K562 (cell line): ENCODE measurements at regions not wholly inside any gene's neighbourhood (a gene's known extent, or its start where the extent isn't known, plus 50 kb on each side); places are given as distances from the start of the nearest gene placed in this dataset.

Experiments used
- ATAC-seq: fragments of 200-7000 bp; cut with Tn5 transposase; 3 replicates; pipeline ENCODE4 v1.9.1; 2020; ENCODE audit warnings: moderate library complexity
- BruUV-seq: library from RNA; stranded (reverse); fragments of 400-500 nt; replicated peaks from 2 replicates; lab custom pipeline; 2021; lab: Mats Ljungman, UMichigan
- CTCF ChIA-PET: fragments of 300-600 bp; formaldehyde crosslinking; extraction: SDS; loops from one replicate; lab custom pipeline; 2021; ENCODE audit warnings: low intra/inter-chr PET ratio; lab: Yijun Ruan, JAX
- POLR2A ChIA-PET: fragments of 300-600, 350-650 bp; sonication (Branson Sonifier 250); formaldehyde crosslinking; extraction: SDS; loops from one replicate; lab custom pipeline; 2021; ENCODE audit warnings: antibody characterized with exemption, inconsistent platforms; lab: Yijun Ruan, JAX
- DNase-seq, 4 experiments: peaks; one replicate each; pipeline versions ENCODE4 v3.0.0 to v3.0.0-alpha.2; 2011 to 2018; ENCODE audit warnings: low spot score in 3 of 4, mixed read lengths in 3 of 4; ENCODE audit errors: extremely low read depth in 1 of 4
- FAIRE-seq: peaks from 2 replicates; lab custom pipeline; 2011; peaks lifted over from hg19 to GRCh38; lab: Jason Lieb, UNC
- H2AFZ ChIP-seq: 2 replicates; pipeline ENCODE4 v1.6.0; 2011; ENCODE audit warnings: low read depth, low read length, control low read depth, inconsistent platforms
- H3K27ac ChIP-seq: fragments of 200-600 bp; 3 replicates; pipeline ENCODE4 v1.8.0; 2011; ENCODE audit warnings: low read depth, mild to moderate bottlenecking, control low read depth, inconsistent platforms, low read length, moderate library complexity, mixed read lengths; ENCODE audit errors: extremely low read depth
- H3K27me3 ChIP-seq, 2 experiments: fragments of 300-600 bp in 1 of 2; 2 replicates in 1 of 2; 3 replicates in 1 of 2; pipeline versions ENCODE4 v1.6.0 to v1.8.0; 2011; ENCODE audit warnings: inconsistent platforms in 2 of 2, low read length in 2 of 2, mild to moderate bottlenecking in 1 of 2, mixed read lengths in 1 of 2, moderate library complexity in 1 of 2; ENCODE audit not compliant: control insufficient read depth in 2 of 2, insufficient read depth in 2 of 2
- H3K36me3 ChIP-seq: fragments of 300-600 bp; 3 replicates; pipeline ENCODE4 v1.8.0; 2011; ENCODE audit warnings: mild to moderate bottlenecking, low read length, inconsistent platforms; ENCODE audit not compliant: control insufficient read depth, insufficient read depth
- H3K4me1 ChIP-seq, 2 experiments: fragments of 200-600 bp in 1 of 2; replicated peaks in 1 of 2; 2 replicates in 1 of 2; 3 replicates in 1 of 2; pipeline versions ENCODE4 v1.5.1 to v1.8.0; 2011; ENCODE audit warnings: inconsistent platforms in 2 of 2, low read length in 2 of 2, mild to moderate bottlenecking in 1 of 2, mixed read lengths in 1 of 2, moderate library complexity in 1 of 2; ENCODE audit not compliant: control insufficient read depth in 2 of 2, insufficient read depth in 2 of 2
- H3K4me2 ChIP-seq: 2 replicates; pipeline ENCODE4 v1.6.1; 2011; ENCODE audit warnings: low read length, control low read depth, inconsistent platforms, mixed read lengths; ENCODE audit not compliant: insufficient read depth
- H3K4me3 ChIP-seq: fragments of 200-600 bp; sonication (generic), shearing (Covaris generic); 2 replicates; pipeline ENCODE4 v1.5.1; 2016; ENCODE audit warnings: control low read depth, inconsistent platforms
- H3K79me2 ChIP-seq: fragments of 200-600 bp; 3 replicates; pipeline ENCODE4 v1.8.0; 2011; ENCODE audit warnings: low read length, inconsistent platforms; ENCODE audit not compliant: control insufficient read depth, insufficient read depth
- H3K9ac ChIP-seq, 2 experiments: 2 replicates each; pipeline versions ENCODE4 v1.6.0 to v1.6.1; 2011; ENCODE audit warnings: low read depth in 2 of 2, low read length in 2 of 2, control low read depth in 1 of 2, inconsistent platforms in 1 of 2, mild to moderate bottlenecking in 1 of 2, mixed read lengths in 1 of 2; ENCODE audit not compliant: insufficient read depth in 1 of 2
- H3K9me1 ChIP-seq: one replicate; pipeline ENCODE4 v1.6.0; 2011; ENCODE audit warnings: inconsistent platforms, mild to moderate bottlenecking, low read length, moderate library complexity; ENCODE audit not compliant: control insufficient read depth, insufficient read depth
- H3K9me3 ChIP-seq: replicated peaks from 2 replicates; pipeline ENCODE4 v1.5.1; 2011; ENCODE audit warnings: low read depth, low read length, inconsistent platforms; ENCODE audit not compliant: control insufficient read depth, insufficient read depth
- H4K20me1 ChIP-seq: replicated peaks from 2 replicates; pipeline ENCODE4 v1.6.1; 2011; ENCODE audit warnings: low read length, inconsistent platforms, mixed read lengths; ENCODE audit not compliant: control insufficient read depth, insufficient read depth
- ILK ChIP-seq: fragments of 450-650 bp; IDR thresholded peaks from 2 replicates; pipeline ENCODE4 v1.6.1; 2016; ENCODE audit warnings: missing genetic modification characterization, low read depth, mild to moderate bottlenecking, missing compliant biosample characterization, moderate library complexity, borderline replicate concordance
- XRCC4 ChIP-seq: IDR thresholded peaks from one replicate; pipeline ENCODE4 v1.6.1; 2011; ENCODE audit not compliant: insufficient read depth, insufficient read length; ENCODE audit errors: extremely low read depth
- WGBS: fragments of 100-300 bp; shearing (Covaris generic); methylation state at CpG from one replicate; pipeline ENCODE4 v1.1.6; 2016; ENCODE audit warnings: low coverage, mixed read lengths; ENCODE audit not compliant: insufficient coverage; ENCODE audit errors: missing lambda C conversion rate; 5-methylcytosine and 5-hydroxymethylcytosine counted together
- in situ Hi-C: fragments of 300-500 bp; cut with MboI; formaldehyde crosslinking; loops from 4 replicates; pipeline ENCODE4 v1.15.0; 2018; ENCODE audit warnings: inconsistent platforms, mixed read lengths
- intact Hi-C: fragments of 100-400 bp; cut with micrococcal nuclease; formaldehyde crosslinking; loops from 2 replicates; pipeline ENCODE4 v1.14.2; 2022
- TF ChIP-seq, protein P1 (sequence below): sonication (generic); formaldehyde crosslinking; IDR thresholded peaks from 2 replicates; pipeline ENCODE4 v1.8.1; 2022; ENCODE audit warnings: missing genetic modification reagents

DNA sequence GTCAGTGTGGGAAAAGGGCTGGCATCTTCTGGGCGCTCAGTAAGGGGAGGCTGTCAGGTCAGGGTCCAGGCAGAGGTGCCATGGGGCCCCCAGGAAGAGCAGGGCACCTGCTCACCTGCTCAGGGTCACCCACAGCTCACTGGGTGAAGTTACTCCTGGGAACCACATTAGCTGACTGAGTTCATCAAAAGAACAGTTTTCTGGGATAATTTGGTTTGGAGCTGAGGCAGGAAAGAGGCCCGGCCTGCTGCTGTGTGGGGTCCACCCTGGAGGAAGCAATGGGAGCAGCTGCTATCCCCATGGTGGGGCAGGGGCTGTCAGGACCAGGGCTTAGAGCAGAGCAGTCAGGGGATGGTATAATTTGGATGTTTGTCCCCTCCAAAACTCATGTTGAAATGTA is 97.2 kb upstream of the GPC1 start:
- in situ Hi-C loops, result no loop called here
- ATAC-seq, result no peak
- Histone ChIP-seq H3K9me1 (no peaks in the 10 kb centered on the region), H3K4me3 (no peak overlapping the region), H2AFZ (no peak overlapping the region), H3K79me2 (no peaks in the 10 kb centered on the region), H3K4me1 (no peaks in the 10 kb centered on the region), H4K20me1 (no peaks in the 10 kb centered on the region), H3K9ac (no peak overlapping the region), H3K9me3 (no peaks in the 10 kb centered on the region), H3K27me3 (peaks cover 0 to 9% of the 10 kb centered on the region in 2 experiments; a peak in 2 of 5 replicates), H3K4me2 (no peak overlapping the region), H3K36me3 (no peaks in the 10 kb centered on the region), H3K27ac (no peak overlapping the region)
- 0% methylated on average over 2 of the region's 2 CpGs for WGBS
- intact Hi-C loops, result no loop called here
- no peak for FAIRE-seq
- ChIA-PET CTCF (no interaction called here), POLR2A (no interaction called here)
- no peak for TF ChIP-seq ILK (tag)
- TF ChIP-seq XRCC4, result no peak
- TF ChIP-seq, protein P1, sequence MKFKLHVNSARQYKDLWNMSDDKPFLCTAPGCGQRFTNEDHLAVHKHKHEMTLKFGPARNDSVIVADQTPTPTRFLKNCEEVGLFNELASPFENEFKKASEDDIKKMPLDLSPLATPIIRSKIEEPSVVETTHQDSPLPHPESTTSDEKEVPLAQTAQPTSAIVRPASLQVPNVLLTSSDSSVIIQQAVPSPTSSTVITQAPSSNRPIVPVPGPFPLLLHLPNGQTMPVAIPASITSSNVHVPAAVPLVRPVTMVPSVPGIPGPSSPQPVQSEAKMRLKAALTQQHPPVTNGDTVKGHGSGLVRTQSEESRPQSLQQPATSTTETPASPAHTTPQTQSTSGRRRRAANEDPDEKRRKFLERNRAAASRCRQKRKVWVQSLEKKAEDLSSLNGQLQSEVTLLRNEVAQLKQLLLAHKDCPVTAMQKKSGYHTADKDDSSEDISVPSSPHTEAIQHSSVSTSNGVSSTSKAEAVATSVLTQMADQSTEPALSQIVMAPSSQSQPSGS (CRISPR knock-in tag), result no peak
- BruUV-seq, result no TSS peak
- DNase-seq, result no peak
